ENCODE measurements at regions not wholly inside any gene's neighbourhood (a gene's known extent, or its start where the extent isn't known, plus 50 kb on each side); places are given as distances from the start of the nearest gene placed in this dataset.

- Histone ChIP-seq H3K9me3 (ENCODE audit: control insufficient read depth, insufficient read depth, low read depth, low read length) (no peaks in the 10 kb centered on the region), H3K27ac (ENCODE audit: low read length) (no peak overlapping the region), H3K4me3 (ENCODE audit: low read depth in 2 of 2, low read length in 2 of 2) (no peak overlapping the region), H3K4me1 (ENCODE audit: control insufficient read depth, insufficient read depth, low read length) (no peaks in the 10 kb centered on the region), H3K36me3 (ENCODE audit: control insufficient read depth, insufficient read depth, low read length) (no peaks in the 10 kb centered on the region), H3K27me3 (ENCODE audit: control insufficient read depth, insufficient read depth, low read length) (no peaks in the 10 kb centered on the region)
- TF ChIP-seq CTCF (IDR thresholded peaks at IDR 0.05) (no peak), TCF7L2 (IDR thresholded peaks at IDR 0.05; ENCODE audit: low read depth, low read length) (no peak), REST (IDR thresholded peaks at IDR 0.05; ENCODE audit: insufficient read depth in 1 of 2, low read depth in 2 of 2, low read length in 1 of 2) (no peak), SIN3A (IDR thresholded peaks at IDR 0.05; ENCODE audit: borderline replicate concordance, insufficient read depth, low read depth, low read length) (no peak), POLR2AphosphoS5 (IDR thresholded peaks at IDR 0.05; ENCODE audit: low read depth, low read length) (no peak)
- no peak for ATAC-seq
- POLR2A ChIA-PET, result no interaction called here
- BruUV-seq (replicated peaks), result no TSS peak
- DNase-seq (ENCODE audit: low read depth, low spot score), result no peak
- CTCF ChIA-PET, result no interaction called here
- in situ Hi-C loops (cut with HindIII; ENCODE audit: low pct_unique_long_range_greater_than_20kb, low sequenced_read_pairs) (no loop called here), intact Hi-C loops (cut with micrococcal nuclease; ENCODE audit: unreplicated experiment) (no loop called here)
Observed at GRCh38 chr2:139369423-139370409, 589.5 kb upstream of the NXPH2 start.

GRCh38 chr2:139367416-139367815 is 587.2 kb upstream of the NXPH2 start:
- no TSS peak for BruUV-seq (replicated peaks)
- Histone ChIP-seq H3K4me3 (ENCODE audit: low read depth in 2 of 2, low read length in 2 of 2) (no peak overlapping the region), H3K4me1 (ENCODE audit: control insufficient read depth, insufficient read depth, low read length) (no peaks in the 10 kb centered on the region), H3K27ac (ENCODE audit: low read length) (no peak overlapping the region), H3K36me3 (ENCODE audit: control insufficient read depth, insufficient read depth, low read length) (no peaks in the 10 kb centered on the region), H3K27me3 (ENCODE audit: control insufficient read depth, insufficient read depth, low read length) (no peaks in the 10 kb centered on the region), H3K9me3 (ENCODE audit: control insufficient read depth, insufficient read depth, low read depth, low read length) (no peaks in the 10 kb centered on the region)
- no peak for ATAC-seq
- CTCF ChIA-PET, result no interaction called here
- no peak for DNase-seq (ENCODE audit: low read depth, low spot score)
- intact Hi-C loops (cut with micrococcal nuclease; ENCODE audit: unreplicated experiment) (no loop called here), in situ Hi-C loops (cut with HindIII; ENCODE audit: low pct_unique_long_range_greater_than_20kb, low sequenced_read_pairs) (no loop called here)
- POLR2A ChIA-PET, result no interaction called here
- TF ChIP-seq TCF7L2 (IDR thresholded peaks at IDR 0.05; ENCODE audit: low read depth, low read length), result no peak
- no peak for TF ChIP-seq SIN3A (IDR thresholded peaks at IDR 0.05; ENCODE audit: borderline replicate concordance, insufficient read depth, low read depth, low read length)
- TF ChIP-seq CTCF (IDR thresholded peaks at IDR 0.05), result no peak
- TF ChIP-seq REST (IDR thresholded peaks at IDR 0.05; ENCODE audit: insufficient read depth in 1 of 2, low read depth in 2 of 2, low read length in 1 of 2), result no peak
- TF ChIP-seq POLR2AphosphoS5 (IDR thresholded peaks at IDR 0.05; ENCODE audit: low read depth, low read length), result no peak
